HT-29 (cell line): ENCODE measurements at regions not wholly inside any gene's neighbourhood (a gene's known extent, or its start where the extent isn't known, plus 50 kb on each side); places are given as distances from the start of the nearest gene placed in this dataset.
"Not testable (repeated sequence)": the region's sequence is repeated elsewhere in the genome, so short reads cannot be mapped to it uniquely, and the experiment has no call there.

Experiments used
- DNase-seq: peaks from one replicate; pipeline ENCODE4 v3.0.0-alpha.2; 2015; ENCODE audit warnings: low spot score

DNA sequence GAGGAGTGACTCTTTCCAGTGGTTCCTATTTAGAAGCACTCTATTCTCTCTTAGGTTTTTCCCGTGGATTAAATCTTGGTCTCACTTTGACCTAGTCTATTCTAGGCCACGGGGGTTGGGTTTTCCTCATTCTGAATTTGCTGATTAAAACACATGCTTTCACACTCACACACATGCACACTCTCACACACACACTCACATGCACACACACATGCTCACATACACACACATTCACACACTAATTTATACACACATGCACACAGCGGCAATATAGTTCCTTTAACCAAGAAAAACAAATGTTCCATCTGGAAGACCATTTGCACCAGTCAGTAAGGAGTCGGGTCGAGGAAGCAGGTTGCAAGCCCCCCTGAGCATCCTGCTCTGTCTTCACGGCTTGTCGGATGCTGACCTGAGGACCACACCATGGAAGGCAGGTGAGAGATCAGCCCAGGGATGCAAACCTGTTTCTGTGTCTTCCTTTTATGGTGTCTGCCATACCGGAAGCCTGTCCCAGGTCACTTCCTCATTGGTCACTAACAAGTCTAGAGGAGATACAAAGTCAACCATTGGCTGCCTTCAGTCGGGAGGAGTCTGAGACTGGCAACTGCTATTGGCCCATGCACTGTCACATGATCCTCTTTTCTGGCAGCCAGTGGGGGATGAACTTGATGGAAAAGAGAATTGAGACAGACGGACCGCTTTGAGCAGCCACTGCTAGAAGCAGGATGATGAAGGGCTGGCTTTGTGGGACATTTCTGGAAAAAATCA is 330.8 kb downstream of the FGFR2 start:
- DNase-seq, result no peak

- no peak for DNase-seq
Observed at GRCh38 chr10:121268363-121268762, 329.9 kb downstream of the FGFR2 start.

- DNase-seq, result no peak
Observed at GRCh38 chr10:121268863-121269432, 329.3 kb downstream of the FGFR2 start.

GRCh38 chr10:121270906-121271305 is 327.3 kb downstream of the FGFR2 start:
- DNase-seq, result no peak

GRCh38 chr10:121276046-121276445 is 322.2 kb downstream of the FGFR2 start:
- no peak for DNase-seq

- DNase-seq, result no peak
Observed at GRCh38 chr10:121276822-121277221, 321.4 kb downstream of the FGFR2 start.

- DNase-seq, result not testable (repeated sequence)
Observed at GRCh38 chr10:121278386-121278785, 319.9 kb downstream of the FGFR2 start.

- DNase-seq, result no peak
Observed at GRCh38 chr10:121281576-121281975, 316.7 kb downstream of the FGFR2 start.

- DNase-seq, result no peak
Observed at GRCh38 chr10:121282264-121282663, 316.0 kb downstream of the FGFR2 start.

- no peak for DNase-seq
Observed at GRCh38 chr10:121282797-121283515, 315.3 kb downstream of the FGFR2 start.

DNA sequence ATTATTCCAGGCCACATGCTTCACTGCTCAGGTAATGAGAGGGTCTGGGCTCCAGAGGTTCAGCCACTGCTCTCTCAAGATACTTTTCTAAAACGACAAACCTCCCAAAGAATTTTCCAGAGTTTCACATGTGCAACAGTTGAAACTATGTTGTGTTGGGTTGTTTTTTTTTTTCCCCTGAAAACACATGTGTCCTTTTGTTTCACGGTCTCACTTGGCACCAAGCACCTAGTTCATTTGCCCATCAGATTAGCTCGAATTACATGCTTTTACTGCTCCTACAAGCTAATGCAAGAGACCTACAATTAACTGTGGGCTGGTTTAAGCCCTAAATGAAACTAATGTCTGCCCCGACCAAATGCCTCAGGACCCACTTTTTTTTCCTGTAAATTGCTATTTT is 313.3 kb downstream of the FGFR2 start:
- DNase-seq, result no peak

DNA sequence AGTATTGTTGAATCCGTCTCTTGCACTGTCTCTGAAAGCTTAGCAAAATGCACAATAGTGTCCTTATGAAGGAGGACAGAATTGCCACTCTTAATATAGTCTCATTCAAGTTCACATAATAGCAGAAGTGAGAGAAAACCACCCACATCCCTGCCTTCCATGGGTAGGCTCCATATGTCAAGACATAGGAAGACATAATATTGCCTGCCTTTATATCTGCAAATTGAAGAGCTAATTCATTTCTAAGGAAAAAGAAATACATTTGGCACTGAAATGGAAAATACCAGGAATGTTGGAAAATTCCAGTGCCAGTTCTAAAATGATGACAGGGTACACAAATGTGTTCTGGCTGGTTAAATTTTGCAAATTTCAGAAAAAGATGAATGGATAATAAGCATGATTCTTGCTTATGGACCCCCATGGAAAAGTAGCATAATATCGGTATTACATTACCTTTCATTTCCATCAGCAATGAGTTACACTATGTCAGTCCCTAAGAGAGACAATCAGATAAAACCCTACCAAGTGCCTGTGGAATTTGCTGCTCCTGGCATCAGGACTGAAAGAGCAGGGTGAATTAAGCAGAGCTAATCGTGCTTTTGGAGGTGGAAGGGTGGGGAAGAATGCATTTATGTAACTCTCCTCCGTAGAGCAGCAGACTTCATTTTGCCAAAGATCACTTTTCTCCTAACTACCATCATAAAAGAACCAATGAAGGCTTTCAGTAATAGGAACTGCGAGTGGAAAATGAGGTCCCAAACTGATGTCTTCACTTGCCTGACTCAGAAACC is 312.6 kb downstream of the FGFR2 start:
- no peak for DNase-seq

- no peak for DNase-seq
Observed at GRCh38 chr10:121288011-121288410, 310.2 kb downstream of the FGFR2 start.

DNA sequence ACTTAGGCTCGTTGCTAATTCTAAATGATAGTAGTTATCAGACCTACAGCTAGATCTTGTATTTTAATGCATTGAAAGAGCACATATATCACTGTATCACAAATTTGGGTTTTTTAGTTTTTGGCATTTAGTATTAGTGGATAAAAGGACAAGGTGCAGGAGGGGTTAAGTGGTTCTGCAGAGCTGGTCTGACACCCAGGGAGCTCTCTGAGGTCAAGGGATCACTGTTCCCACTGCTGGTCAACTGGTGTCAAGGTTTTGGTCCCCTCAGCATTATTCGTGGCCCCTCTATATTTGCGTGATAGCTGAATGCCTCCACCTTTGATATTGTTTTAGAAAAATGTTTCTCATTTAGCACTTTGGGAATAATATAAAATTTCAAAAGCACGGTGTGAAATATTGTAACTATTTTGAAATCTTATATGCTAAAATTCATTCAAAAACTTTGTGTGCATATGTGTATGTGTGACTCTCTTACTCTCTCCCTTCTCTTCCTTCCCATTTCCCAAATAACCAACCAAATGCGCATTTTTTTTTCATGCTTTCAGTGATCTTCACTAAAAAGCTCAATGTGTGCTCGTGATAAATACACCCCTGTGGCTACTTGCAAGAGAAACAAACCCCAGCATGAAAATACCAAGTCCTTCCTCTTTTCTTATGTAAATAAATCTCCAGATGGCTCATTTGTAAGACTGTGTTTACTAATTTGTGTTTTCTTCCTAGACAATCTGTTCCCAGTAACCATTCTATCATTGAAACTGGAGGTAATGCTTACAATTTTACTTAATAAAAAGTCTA is 309.2 kb downstream of the FGFR2 start:
- DNase-seq, result no peak

DNA sequence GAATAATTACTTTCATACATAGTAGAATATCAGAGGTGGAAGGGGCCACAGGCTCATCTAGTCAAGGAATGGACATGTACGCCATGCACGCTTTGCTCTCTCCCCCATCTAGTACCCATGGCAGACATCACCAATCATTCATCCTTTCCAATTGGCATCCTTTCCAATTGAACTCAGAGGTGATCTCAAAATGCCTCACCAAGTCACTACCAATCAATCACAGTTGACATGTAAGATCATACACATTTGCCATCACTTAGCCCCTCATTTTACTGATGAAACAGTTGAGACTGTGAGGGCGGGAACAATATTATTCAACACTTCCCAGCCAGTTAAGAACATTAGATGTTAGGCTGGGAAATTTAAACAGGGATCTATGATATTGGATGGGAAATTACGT is 308.4 kb downstream of the FGFR2 start:
- no peak for DNase-seq

- DNase-seq, result no peak
Observed at GRCh38 chr10:121290674-121291073, 307.6 kb downstream of the FGFR2 start.

GRCh38 chr10:121291376-121291775 is 306.9 kb downstream of the FGFR2 start:
- DNase-seq, result no peak

GRCh38 chr10:121291823-121292222 is 306.4 kb downstream of the FGFR2 start:
- DNase-seq, result no peak

DNA sequence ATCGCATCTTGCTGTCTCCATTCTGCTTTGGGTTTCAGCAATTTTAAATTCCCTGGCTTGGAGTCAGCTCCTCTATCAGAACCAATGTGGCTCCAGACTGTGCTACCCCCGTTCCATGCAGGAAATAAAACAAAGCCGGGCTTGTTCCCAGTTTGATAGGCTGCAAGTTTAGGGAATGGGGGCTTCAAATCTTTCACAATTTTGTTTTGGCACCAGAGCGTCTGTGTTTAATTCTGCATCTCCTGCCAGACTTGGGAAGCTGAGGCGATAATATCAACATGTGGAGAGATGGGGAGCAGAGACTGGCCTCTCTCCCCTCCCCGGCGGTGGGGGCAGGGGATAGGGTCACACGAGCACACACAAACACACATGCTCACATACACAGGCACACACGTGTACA is 305.9 kb downstream of the FGFR2 start:
- no peak for DNase-seq

DNA sequence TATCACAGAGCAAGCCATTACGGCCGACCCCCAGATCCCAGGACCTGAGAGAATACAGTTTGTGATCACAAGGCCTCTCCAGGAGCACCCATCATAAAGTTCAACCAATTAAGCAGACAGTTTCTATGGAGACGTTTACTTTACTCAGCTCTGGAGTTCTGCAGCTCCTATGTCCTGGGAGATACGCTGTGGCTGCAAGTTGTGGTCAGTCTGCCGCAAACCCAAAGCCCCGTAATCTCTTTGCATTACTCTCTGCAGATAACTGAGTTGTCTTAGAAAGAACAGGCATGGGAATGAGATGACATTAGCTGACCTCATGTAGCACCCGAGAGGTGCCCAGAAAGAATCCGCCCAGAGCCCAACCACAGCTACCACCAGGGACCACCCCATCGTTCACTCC is 305.1 kb downstream of the FGFR2 start:
- no peak for DNase-seq

- DNase-seq, result no peak
Observed at GRCh38 chr10:121294630-121295029, 303.6 kb downstream of the FGFR2 start.
